GM23338 (cell line): ENCODE measurements at regions not wholly inside any gene's neighbourhood (a gene's known extent, or its start where the extent isn't known, plus 50 kb on each side); places are given as distances from the start of the nearest gene placed in this dataset.

ENCODE experiments used
- ATAC-seq: fragments of 200-7000 bp; cut with Tn5 transposase; 3 replicates; pipeline ENCODE4 v1.9.1; 2020
- DNase-seq: peaks from one replicate; pipeline ENCODE4 v3.0.0-alpha.2; 2015; ENCODE audit warnings: low spot score
- H2AFZ ChIP-seq: fragments of 200-600 bp; sonication (generic); 2 replicates; pipeline ENCODE4 v1.8.0; 2016; ENCODE audit warnings: antibody characterized with exemption, mild to moderate bottlenecking, moderate library complexity
- H3F3A ChIP-seq: fragments of 200-600 bp; sonication (generic); replicated peaks from 2 replicates; pipeline ENCODE4 v1.8.0; 2017; ENCODE audit warnings: antibody characterized with exemption, mixed run types, low read depth
- H3K27ac ChIP-seq: fragments of 200-600 bp; sonication (generic); 2 replicates; pipeline ENCODE4 v1.6.1; 2016; ENCODE audit warnings: low read depth
- H3K27me3 ChIP-seq: fragments of 200-600 bp; sonication (generic); 2 replicates; pipeline ENCODE4 v1.8.0; 2016; ENCODE audit warnings: mild to moderate bottlenecking, mixed run types, moderate library complexity; ENCODE audit not compliant: insufficient read depth
- H3K36me3 ChIP-seq: fragments of 200-600 bp; sonication (generic); 2 replicates; pipeline ENCODE4 v1.8.0; 2016; ENCODE audit warnings: mild to moderate bottlenecking; ENCODE audit not compliant: insufficient read depth
- H3K4me1 ChIP-seq: fragments of 200-600 bp; sonication (generic); 2 replicates; pipeline ENCODE4 v1.8.0; 2016; ENCODE audit warnings: mild to moderate bottlenecking, moderate library complexity; ENCODE audit not compliant: insufficient read depth
- H3K4me2 ChIP-seq: fragments of 200-600 bp; sonication (generic); 2 replicates; pipeline ENCODE4 v1.7.1; 2017; ENCODE audit warnings: mixed run types
- H3K4me3 ChIP-seq: fragments of 200-600 bp; sonication (generic); 2 replicates; pipeline ENCODE4 v1.6.1; 2016; ENCODE audit warnings: mixed run types
- H3K79me2 ChIP-seq: fragments of 200-600 bp; sonication (generic); replicated peaks from 2 replicates; pipeline ENCODE4 v1.8.0; 2017; ENCODE audit warnings: mild to moderate bottlenecking; ENCODE audit not compliant: insufficient read depth
- H3K9me2 ChIP-seq: fragments of 200-600 bp; sonication (generic); 2 replicates; pipeline ENCODE4 v1.8.0; 2017; ENCODE audit not compliant: insufficient read depth
- H4K20me1 ChIP-seq: fragments of 200-600 bp; sonication (generic); replicated peaks from 2 replicates; pipeline ENCODE4 v1.8.0; 2017; ENCODE audit warnings: mild to moderate bottlenecking; ENCODE audit not compliant: insufficient read depth
- H3K27ac Mint-ChIP-seq: 2 replicates; pipeline ENCODE4 v1.8.0; 2020; ENCODE audit warnings: inconsistent platforms, mild to moderate bottlenecking, moderate library complexity, mixed read lengths
- H3K27me3 Mint-ChIP-seq: 3 replicates; pipeline ENCODE4 v1.8.0; 2022; ENCODE audit warnings: low read depth, mild to moderate bottlenecking, moderate library complexity, mixed read lengths, inconsistent platforms; ENCODE audit not compliant: insufficient read depth, poor library complexity
- H3K36me3 Mint-ChIP-seq: 3 replicates; pipeline ENCODE4 v1.8.0; 2021; ENCODE audit warnings: low read depth, mild to moderate bottlenecking, inconsistent platforms, moderate library complexity, mixed read lengths
- H3K4me1 Mint-ChIP-seq: 3 replicates; pipeline ENCODE4 v1.8.0; 2020; ENCODE audit warnings: mild to moderate bottlenecking, inconsistent platforms, mixed read lengths
- H3K4me3 Mint-ChIP-seq: 3 replicates; pipeline ENCODE4 v1.8.0; 2021; ENCODE audit warnings: moderate library complexity, mild to moderate bottlenecking, inconsistent platforms, mixed read lengths
- H3K9me3 Mint-ChIP-seq: 3 replicates; pipeline ENCODE4 v1.8.0; 2020; ENCODE audit warnings: moderate library complexity, mild to moderate bottlenecking, inconsistent platforms, mixed read lengths
- EZH2phosphoT487 ChIP-seq: fragments of 200-600 bp; sonication (generic); IDR thresholded peaks from one replicate; pipeline ENCODE4 v1.8.1; 2018; ENCODE audit warnings: antibody characterized with exemption; ENCODE audit not compliant: unreplicated experiment
- JUNB ChIP-seq: IDR thresholded peaks from one replicate; pipeline ENCODE4 v1.6.1; 2016; ENCODE audit warnings: antibody characterized with exemption; ENCODE audit not compliant: unreplicated experiment
- STAT1 ChIP-seq: IDR thresholded peaks from one replicate; pipeline ENCODE4 v1.6.1; 2016; ENCODE audit warnings: antibody characterized with exemption; ENCODE audit not compliant: unreplicated experiment
- ZNF331 ChIP-seq: fragments of 250-450 bp; sonication (Bioruptor Pico); IDR thresholded peaks from 2 replicates; pipeline ENCODE4 v1.5.0; 2020; ENCODE audit warnings: low read depth, mild to moderate bottlenecking, moderate library complexity
- TF ChIP-seq, protein P1 (sequence below): fragments of 250-450 bp; sonication (Bioruptor Pico); IDR thresholded peaks from 2 replicates; pipeline ENCODE4 v1.5.0; 2020; ENCODE audit warnings: mild to moderate bottlenecking, moderate library complexity

DNA sequence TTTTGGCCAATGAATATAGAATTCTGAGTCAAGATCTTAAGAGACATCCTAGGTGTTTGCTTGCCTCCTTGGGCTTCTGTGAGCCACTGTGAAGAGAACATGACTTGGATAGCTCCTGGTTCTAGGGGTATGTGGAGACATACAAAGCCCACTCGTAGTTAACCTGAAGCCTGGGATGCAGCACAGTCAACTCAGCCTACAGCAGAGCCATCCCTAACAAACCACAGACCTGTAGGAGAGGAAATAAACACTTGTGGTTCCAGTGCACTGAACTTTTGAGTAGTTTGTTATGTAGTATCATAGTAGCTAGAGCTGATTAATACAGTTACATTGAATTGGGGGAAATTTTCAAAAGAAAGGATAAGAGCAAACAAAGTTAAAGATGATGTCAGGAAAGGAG lies 474.4 kb upstream of the HSF2 start:
- H3K4me3 Mint-ChIP-seq: no peak overlapping the region
- Histone ChIP-seq H3K4me3 (no peak overlapping the region), H3K27ac (no peak overlapping the region), H3K27me3 (no peaks in the 10 kb centered on the region), H3K36me3 (no peaks in the 10 kb centered on the region), H3K9me2 (no peaks in the 10 kb centered on the region), H4K20me1 (no peaks in the 10 kb centered on the region), H2AFZ (peak overlapping the region; percentile 33; the same call in 1 of the 2 replicates), H3K4me1 (peaks cover 11% of the 10 kb centered on the region; the same call in 1 of the 2 replicates), H3K4me2 (no peak overlapping the region), H3F3A (no peaks in the 10 kb centered on the region), H3K79me2 (no peaks in the 10 kb centered on the region)
- peaks cover 27% of the 10 kb centered on the region for H3K4me1 Mint-ChIP-seq
- no peak overlapping the region for H3K27ac Mint-ChIP-seq
- H3K36me3 Mint-ChIP-seq: peaks cover 7% of the 10 kb centered on the region; the same call in 2 of the 3 replicates
- TF ChIP-seq EZH2phosphoT487: no peak
- H3K9me3 Mint-ChIP-seq: peaks cover 5% of the 10 kb centered on the region; the same call in 1 of the 3 replicates
- ATAC-seq: no peak
- peaks cover under 1% of the 10 kb centered on the region for H3K27me3 Mint-ChIP-seq
- no peak for DNase-seq

DNA sequence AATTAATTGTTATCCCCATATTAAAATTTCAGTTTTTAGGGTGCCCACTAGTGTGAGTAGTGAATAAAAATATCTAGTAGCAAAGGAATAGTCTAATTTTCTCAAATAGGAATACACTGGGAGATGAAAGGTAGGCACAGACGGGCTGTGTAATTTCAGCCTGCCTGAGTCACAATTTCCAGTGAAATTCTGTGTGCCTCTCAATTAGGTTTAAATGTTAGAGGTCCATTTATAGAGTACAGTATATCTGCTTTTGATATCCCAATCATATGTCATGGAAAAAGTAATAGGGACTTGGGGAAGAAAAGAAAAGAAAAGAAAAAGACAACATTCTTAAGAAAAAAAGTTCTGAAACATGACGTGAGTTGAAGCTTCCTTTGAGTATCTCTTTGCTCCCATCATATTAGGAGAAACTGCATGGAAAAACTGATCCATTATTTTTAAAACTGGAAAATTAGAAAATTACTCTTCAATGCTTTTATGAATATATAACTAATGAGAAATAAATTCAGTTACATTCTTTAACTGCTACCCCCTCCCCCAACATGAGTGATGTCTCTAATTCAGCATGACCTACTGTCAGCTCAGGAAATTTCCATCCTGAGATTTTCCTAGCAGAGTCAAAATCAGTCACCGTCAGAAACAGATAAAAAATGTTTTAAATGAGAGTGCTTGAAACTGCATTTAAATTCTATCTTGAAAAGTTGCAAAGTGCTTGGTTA lies 473.8 kb upstream of the HSF2 start:
- H3K36me3 Mint-ChIP-seq: peaks cover 7% of the 10 kb centered on the region; the same call in 2 of the 3 replicates
- no peaks in the 10 kb centered on the region for H3K27me3 Mint-ChIP-seq
- H3K27ac Mint-ChIP-seq: no peak overlapping the region
- H3K4me1 Mint-ChIP-seq: peaks cover 26% of the 10 kb centered on the region
- no peak overlapping the region for H2AFZ ChIP-seq
- H3K9me3 Mint-ChIP-seq: peaks cover 5% of the 10 kb centered on the region; the same call in 1 of the 3 replicates
- H3K4me2 ChIP-seq: no peak overlapping the region
- no peaks in the 10 kb centered on the region for H3K36me3 ChIP-seq
- peaks cover 11% of the 10 kb centered on the region; the same call in 1 of the 2 replicates for H3K4me1 ChIP-seq
- no peaks in the 10 kb centered on the region for H3K79me2 ChIP-seq
- H3K4me3 Mint-ChIP-seq: no peak overlapping the region
- ATAC-seq: no peak
- H3K27me3 ChIP-seq: no peaks in the 10 kb centered on the region
- H3F3A ChIP-seq: no peaks in the 10 kb centered on the region
- H3K4me3 ChIP-seq: no peak overlapping the region
- no peak for DNase-seq
- TF ChIP-seq STAT1 (no peak), JUNB (no peak)
- no peak overlapping the region for H3K27ac ChIP-seq
- H4K20me1 ChIP-seq: no peaks in the 10 kb centered on the region
- no peaks in the 10 kb centered on the region for H3K9me2 ChIP-seq

DNA sequence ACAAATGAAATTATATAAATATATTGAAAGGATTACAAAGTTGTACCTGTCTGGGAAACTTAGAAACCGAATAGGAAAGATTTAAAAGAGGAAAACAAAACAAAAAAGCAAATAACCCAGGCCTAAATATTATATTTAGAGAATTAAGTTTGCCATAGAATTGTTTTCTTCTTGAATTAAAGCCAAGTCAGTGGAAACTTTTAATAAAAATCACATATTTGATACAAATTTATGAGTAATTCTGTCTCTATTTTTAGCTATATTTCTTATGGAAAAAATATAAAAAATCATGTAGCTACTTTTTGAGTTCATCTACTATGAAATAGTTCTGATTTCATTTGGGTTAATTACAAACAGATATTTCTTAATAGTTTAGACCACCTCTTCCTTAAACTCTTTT lies 470.2 kb upstream of the HSF2 start:
- Histone ChIP-seq H4K20me1 (no peaks in the 10 kb centered on the region), H3K9me2 (no peaks in the 10 kb centered on the region), H3K79me2 (no peaks in the 10 kb centered on the region), H3K27ac (no peak overlapping the region), H3K4me3 (no peak overlapping the region), H3K36me3 (no peaks in the 10 kb centered on the region), H3K4me2 (no peak overlapping the region), H3F3A (peaks cover 3% of the 10 kb centered on the region; the same call in 1 of the 2 replicates), H2AFZ (no peak overlapping the region), H3K27me3 (no peaks in the 10 kb centered on the region), H3K4me1 (peaks cover 34% of the 10 kb centered on the region)
- peaks cover 5% of the 10 kb centered on the region; the same call in 1 of the 3 replicates for H3K9me3 Mint-ChIP-seq
- no peak for TF ChIP-seq JUNB
- no peak for TF ChIP-seq EZH2phosphoT487
- TF ChIP-seq, protein P1, sequence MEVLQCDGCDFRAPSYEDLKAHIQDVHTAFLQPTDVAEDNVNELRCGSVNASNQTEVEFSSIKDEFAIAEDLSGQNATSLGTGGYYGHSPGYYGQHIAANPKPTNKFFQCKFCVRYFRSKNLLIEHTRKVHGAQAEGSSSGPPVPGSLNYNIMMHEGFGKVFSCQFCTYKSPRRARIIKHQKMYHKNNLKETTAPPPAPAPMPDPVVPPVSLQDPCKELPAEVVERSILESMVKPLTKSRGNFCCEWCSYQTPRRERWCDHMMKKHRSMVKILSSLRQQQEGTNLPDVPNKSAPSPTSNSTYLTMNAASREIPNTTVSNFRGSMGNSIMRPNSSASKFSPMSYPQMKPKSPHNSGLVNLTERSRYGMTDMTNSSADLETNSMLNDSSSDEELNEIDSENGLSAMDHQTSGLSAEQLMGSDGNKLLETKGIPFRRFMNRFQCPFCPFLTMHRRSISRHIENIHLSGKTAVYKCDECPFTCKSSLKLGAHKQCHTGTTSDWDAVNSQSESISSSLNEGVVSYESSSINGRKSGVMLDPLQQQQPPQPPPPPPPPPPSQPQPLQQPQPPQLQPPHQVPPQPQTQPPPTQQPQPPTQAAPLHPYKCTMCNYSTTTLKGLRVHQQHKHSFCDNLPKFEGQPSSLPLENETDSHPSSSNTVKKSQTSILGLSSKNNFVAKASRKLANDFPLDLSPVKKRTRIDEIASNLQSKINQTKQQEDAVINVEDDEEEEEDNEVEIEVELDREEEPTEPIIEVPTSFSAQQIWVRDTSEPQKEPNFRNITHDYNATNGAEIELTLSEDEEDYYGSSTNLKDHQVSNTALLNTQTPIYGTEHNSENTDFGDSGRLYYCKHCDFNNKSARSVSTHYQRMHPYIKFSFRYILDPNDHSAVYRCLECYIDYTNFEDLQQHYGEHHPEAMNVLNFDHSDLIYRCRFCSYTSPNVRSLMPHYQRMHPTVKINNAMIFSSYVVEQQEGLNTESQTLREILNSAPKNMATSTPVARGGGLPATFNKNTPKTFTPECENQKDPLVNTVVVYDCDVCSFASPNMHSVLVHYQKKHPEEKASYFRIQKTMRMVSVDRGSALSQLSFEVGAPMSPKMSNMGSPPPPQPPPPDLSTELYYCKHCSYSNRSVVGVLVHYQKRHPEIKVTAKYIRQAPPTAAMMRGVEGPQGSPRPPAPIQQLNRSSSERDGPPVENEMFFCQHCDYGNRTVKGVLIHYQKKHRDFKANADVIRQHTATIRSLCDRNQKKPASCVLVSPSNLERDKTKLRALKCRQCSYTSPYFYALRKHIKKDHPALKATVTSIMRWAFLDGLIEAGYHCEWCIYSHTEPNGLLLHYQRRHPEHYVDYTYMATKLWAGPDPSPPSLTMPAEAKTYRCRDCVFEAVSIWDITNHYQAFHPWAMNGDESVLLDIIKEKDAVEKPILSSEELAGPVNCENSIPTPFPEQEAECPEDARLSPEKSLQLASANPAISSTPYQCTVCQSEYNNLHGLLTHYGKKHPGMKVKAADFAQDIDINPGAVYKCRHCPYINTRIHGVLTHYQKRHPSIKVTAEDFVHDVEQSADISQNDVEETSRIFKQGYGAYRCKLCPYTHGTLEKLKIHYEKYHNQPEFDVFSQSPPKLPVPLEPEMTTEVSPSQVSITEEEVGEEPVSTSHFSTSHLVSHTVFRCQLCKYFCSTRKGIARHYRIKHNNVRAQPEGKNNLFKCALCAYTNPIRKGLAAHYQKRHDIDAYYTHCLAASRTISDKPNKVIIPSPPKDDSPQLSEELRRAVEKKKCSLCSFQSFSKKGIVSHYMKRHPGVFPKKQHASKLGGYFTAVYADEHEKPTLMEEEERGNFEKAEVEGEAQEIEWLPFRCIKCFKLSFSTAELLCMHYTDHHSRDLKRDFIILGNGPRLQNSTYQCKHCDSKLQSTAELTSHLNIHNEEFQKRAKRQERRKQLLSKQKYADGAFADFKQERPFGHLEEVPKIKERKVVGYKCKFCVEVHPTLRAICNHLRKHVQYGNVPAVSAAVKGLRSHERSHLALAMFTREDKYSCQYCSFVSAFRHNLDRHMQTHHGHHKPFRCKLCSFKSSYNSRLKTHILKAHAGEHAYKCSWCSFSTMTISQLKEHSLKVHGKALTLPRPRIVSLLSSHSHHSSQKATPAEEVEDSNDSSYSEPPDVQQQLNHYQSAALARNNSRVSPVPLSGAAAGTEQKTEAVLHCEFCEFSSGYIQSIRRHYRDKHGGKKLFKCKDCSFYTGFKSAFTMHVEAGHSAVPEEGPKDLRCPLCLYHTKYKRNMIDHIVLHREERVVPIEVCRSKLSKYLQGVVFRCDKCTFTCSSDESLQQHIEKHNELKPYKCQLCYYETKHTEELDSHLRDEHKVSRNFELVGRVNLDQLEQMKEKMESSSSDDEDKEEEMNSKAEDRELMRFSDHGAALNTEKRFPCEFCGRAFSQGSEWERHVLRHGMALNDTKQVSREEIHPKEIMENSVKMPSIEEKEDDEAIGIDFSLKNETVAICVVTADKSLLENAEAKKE: no peak
- TF ChIP-seq ZNF331 (CRISPR knock-in tag): no peak
- TF ChIP-seq STAT1: no peak
- no peak overlapping the region for H3K27ac Mint-ChIP-seq
- no peak overlapping the region for H3K4me3 Mint-ChIP-seq
- peaks cover 47% of the 10 kb centered on the region for H3K4me1 Mint-ChIP-seq
- H3K36me3 Mint-ChIP-seq: peaks cover 7% of the 10 kb centered on the region; the same call in 2 of the 3 replicates
- H3K27me3 Mint-ChIP-seq: peaks cover 2% of the 10 kb centered on the region
- no peak for ATAC-seq
- DNase-seq: no peak
